Breast epithelium (tissue), 3 donors: ENCODE measurements at regions not wholly inside any gene's neighbourhood (a gene's known extent, or its start where the extent isn't known, plus 50 kb on each side); places are given as distances from the start of the nearest gene placed in this dataset.

ENCODE experiments used
- CTCF ChIP-seq, 3 donors: fragments of 450-650 bp; IDR thresholded peaks; one replicate each; pipeline ENCODE4 v1.5.1; 2016 to 2017; ENCODE audit warnings: antibody characterized with exemption in 3 of 3, mild to moderate bottlenecking in 3 of 3, moderate library complexity in 3 of 3
- POLR2A ChIP-seq: fragments of 450-650 bp; IDR thresholded peaks from one replicate; pipeline ENCODE4 v1.6.1; 2016; ENCODE audit warnings: antibody characterized with exemption, mild to moderate bottlenecking, moderate library complexity

DNA sequence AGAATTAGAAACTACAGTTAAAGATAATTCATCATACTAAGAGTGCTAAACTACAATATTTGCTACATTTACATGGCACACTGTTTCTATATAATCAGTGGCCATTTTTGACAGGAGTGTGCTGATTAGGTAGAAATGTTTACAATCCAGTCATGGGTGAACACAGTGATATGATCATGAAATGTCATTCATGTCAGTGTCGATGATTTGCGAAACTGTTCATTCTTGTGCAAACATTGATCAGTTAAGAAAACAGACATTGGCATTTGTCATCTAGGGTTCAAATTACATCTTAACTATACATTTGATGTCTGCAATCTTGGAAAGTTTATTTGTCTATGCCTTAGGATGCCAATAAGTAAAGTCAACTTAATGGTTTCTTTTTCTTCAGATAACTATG is 474.9 kb downstream of the DOK5 start:
- TF ChIP-seq POLR2A (no peak), CTCF (IDR thresholded peaks at IDR 0.05) (no peak)
